GM21390 (cell line): ENCODE measurements at regions not wholly inside any gene's neighbourhood (a gene's known extent, or its start where the extent isn't known, plus 50 kb on each side); places are given as distances from the start of the nearest gene placed in this dataset.

Source experiments
- ATAC-seq: cut with Tn5 transposase; IDR thresholded peaks from one replicate; pipeline ENCODE4 v1.9.1; 2021; ENCODE audit not compliant: unreplicated experiment

- no peak for ATAC-seq
Observed at GRCh38 chr5:173529861-173530260, 86.6 kb downstream of the BOD1 start.

- ATAC-seq, result no peak
Observed at GRCh38 chr5:173527671-173528070, 88.8 kb downstream of the BOD1 start.

- no peak for ATAC-seq
Observed at GRCh38 chr5:173524136-173524535, 92.3 kb downstream of the BOD1 start.

- no peak for ATAC-seq
Observed at GRCh38 chr5:173523388-173523787, 93.1 kb downstream of the BOD1 start.

- no peak for ATAC-seq
Observed at GRCh38 chr5:173522518-173522917, 93.9 kb downstream of the BOD1 start.

- no peak for ATAC-seq
Observed at GRCh38 chr5:173518856-173519255, 97.6 kb downstream of the BOD1 start.

- no peak for ATAC-seq
Observed at GRCh38 chr5:173517648-173518047, 98.8 kb downstream of the BOD1 start.

GRCh38 chr5:173515526-173515925 is 100.9 kb downstream of the BOD1 start:
- ATAC-seq, result no peak

GRCh38 chr5:173514661-173515060 is 101.8 kb downstream of the BOD1 start:
- no peak for ATAC-seq

- no peak for ATAC-seq
Observed at GRCh38 chr5:173513521-173513991, 102.9 kb downstream of the BOD1 start.

- ATAC-seq, result no peak
Observed at GRCh38 chr5:173512637-173513435, 103.6 kb downstream of the BOD1 start.

GRCh38 chr5:173509060-173509459 is 107.4 kb downstream of the BOD1 start:
- ATAC-seq, result no peak

GRCh38 chr5:173507171-173507570 is 109.3 kb downstream of the BOD1 start:
- ATAC-seq, result no peak

- no peak for ATAC-seq
Observed at GRCh38 chr5:173505634-173506033, 110.8 kb downstream of the BOD1 start.

GRCh38 chr5:173501922-173502321 is 114.5 kb downstream of the BOD1 start:
- ATAC-seq, result no peak

- ATAC-seq, result no peak
Observed at GRCh38 chr5:173501271-173501670, 115.2 kb downstream of the BOD1 start.

GRCh38 chr5:173500213-173500560 is 116.3 kb downstream of the BOD1 start:
- ATAC-seq, result no peak

- ATAC-seq, result no peak
Observed at GRCh38 chr5:173499471-173500212, 116.8 kb downstream of the BOD1 start.

GRCh38 chr5:173498739-173499470 is 117.5 kb downstream of the BOD1 start:
- ATAC-seq, result no peak

- no peak for ATAC-seq
Observed at GRCh38 chr5:173498286-173498685, 118.2 kb downstream of the BOD1 start.

GRCh38 chr5:173497685-173498084 is 118.8 kb downstream of the BOD1 start:
- ATAC-seq, result no peak

GRCh38 chr5:173496883-173497255 is 119.6 kb downstream of the BOD1 start:
- no peak for ATAC-seq
